ENCODE measurements at regions not wholly inside any gene's neighbourhood (a gene's known extent, or its start where the extent isn't known, plus 50 kb on each side); places are given as distances from the start of the nearest gene placed in this dataset.

- no peak for TF ChIP-seq CTCF (conservative IDR thresholded peaks at IDR 0.05 in 1 of 2, IDR thresholded peaks at IDR 0.05 in 1 of 2; ENCODE audit: low read depth in 1 of 2, low read length in 2 of 2)
- no peak for TF ChIP-seq EZH2 (IDR thresholded peaks at IDR 0.05; ENCODE audit: low read length, missing control alignments)
- Histone ChIP-seq H3K9ac (ENCODE audit: insufficient read depth, low read length) (no peak overlapping the region), H3K79me2 (ENCODE audit: control insufficient read depth, insufficient read depth, low read length) (no peaks in the 10 kb centered on the region), H2AFZ (ENCODE audit: low read length) (no peak overlapping the region), H3K4me3 (replicated peaks in 1 of 4; ENCODE audit: control extremely low read depth in 1 of 4, insufficient read depth in 1 of 4, low read depth in 3 of 4, low read length in 4 of 4) (no peak overlapping the region), H3K27me3 (ENCODE audit: control insufficient read depth, insufficient read depth, low read length) (no peaks in the 10 kb centered on the region), H3K4me2 (ENCODE audit: extremely low read depth, insufficient read depth, low read length) (no peak overlapping the region), H3K36me3 (ENCODE audit: control insufficient read depth, insufficient read depth, low read length) (no peaks in the 10 kb centered on the region), H3K27ac (ENCODE audit: insufficient read depth, low read length) (no peak overlapping the region), H3K9me3 (ENCODE audit: control insufficient read depth, insufficient read depth, low read depth, low read length) (no peaks in the 10 kb centered on the region), H3K4me1 (ENCODE audit: control insufficient read depth, extremely low read depth, insufficient read depth, low read length) (no peaks in the 10 kb centered on the region), H4K20me1 (ENCODE audit: control insufficient read depth, extremely low read depth, insufficient read depth, low read length) (no peaks in the 10 kb centered on the region)
- no peak for DNase-seq (ENCODE audit: low read depth in 2 of 2)
Measured at GRCh38 chr2:216808805-216809425, 50.9 kb downstream of the TNP1 start.

GRCh38 chr2:216807857-216808272 is 52.0 kb downstream of the TNP1 start:
- Histone ChIP-seq H4K20me1 (ENCODE audit: control insufficient read depth, extremely low read depth, insufficient read depth, low read length) (no peaks in the 10 kb centered on the region), H2AFZ (ENCODE audit: low read length) (no peak overlapping the region), H3K4me3 (replicated peaks in 1 of 4; ENCODE audit: control extremely low read depth in 1 of 4, insufficient read depth in 1 of 4, low read depth in 3 of 4, low read length in 4 of 4) (no peak overlapping the region), H3K4me2 (ENCODE audit: extremely low read depth, insufficient read depth, low read length) (no peak overlapping the region), H3K27me3 (ENCODE audit: control insufficient read depth, insufficient read depth, low read length) (no peaks in the 10 kb centered on the region), H3K27ac (ENCODE audit: insufficient read depth, low read length) (no peak overlapping the region), H3K4me1 (ENCODE audit: control insufficient read depth, extremely low read depth, insufficient read depth, low read length) (no peaks in the 10 kb centered on the region), H3K9me3 (ENCODE audit: control insufficient read depth, insufficient read depth, low read depth, low read length) (no peaks in the 10 kb centered on the region), H3K36me3 (ENCODE audit: control insufficient read depth, insufficient read depth, low read length) (no peaks in the 10 kb centered on the region), H3K79me2 (ENCODE audit: control insufficient read depth, insufficient read depth, low read length) (no peaks in the 10 kb centered on the region), H3K9ac (ENCODE audit: insufficient read depth, low read length) (no peak overlapping the region)
- DNase-seq (ENCODE audit: low read depth in 2 of 2) = peak in 1 of 2 donors; percentile 82
- no peak for TF ChIP-seq CTCF (conservative IDR thresholded peaks at IDR 0.05 in 1 of 2, IDR thresholded peaks at IDR 0.05 in 1 of 2; ENCODE audit: low read depth in 1 of 2, low read length in 2 of 2)
- no peak for TF ChIP-seq EZH2 (IDR thresholded peaks at IDR 0.05; ENCODE audit: low read length, missing control alignments)

- Histone ChIP-seq H3K27me3 (ENCODE audit: control insufficient read depth, insufficient read depth, low read length) (no peaks in the 10 kb centered on the region), H3K9me3 (ENCODE audit: control insufficient read depth, insufficient read depth, low read depth, low read length) (no peaks in the 10 kb centered on the region), H3K27ac (ENCODE audit: insufficient read depth, low read length) (no peak overlapping the region), H3K79me2 (ENCODE audit: control insufficient read depth, insufficient read depth, low read length) (no peaks in the 10 kb centered on the region), H3K4me1 (ENCODE audit: control insufficient read depth, extremely low read depth, insufficient read depth, low read length) (no peaks in the 10 kb centered on the region), H3K36me3 (ENCODE audit: control insufficient read depth, insufficient read depth, low read length) (no peaks in the 10 kb centered on the region), H3K4me2 (ENCODE audit: extremely low read depth, insufficient read depth, low read length) (no peak overlapping the region), H4K20me1 (ENCODE audit: control insufficient read depth, extremely low read depth, insufficient read depth, low read length) (no peaks in the 10 kb centered on the region), H3K4me3 (replicated peaks in 1 of 4; ENCODE audit: control extremely low read depth in 1 of 4, insufficient read depth in 1 of 4, low read depth in 3 of 4, low read length in 4 of 4) (no peak overlapping the region), H3K9ac (ENCODE audit: insufficient read depth, low read length) (no peak overlapping the region), H2AFZ (ENCODE audit: low read length) (no peak overlapping the region)
- peak in 1 of 2 donors; percentile 46 for DNase-seq (ENCODE audit: low read depth in 2 of 2)
- TF ChIP-seq CTCF (conservative IDR thresholded peaks at IDR 0.05 in 1 of 2, IDR thresholded peaks at IDR 0.05 in 1 of 2; ENCODE audit: low read depth in 1 of 2, low read length in 2 of 2) = no peak
- TF ChIP-seq EZH2 (IDR thresholded peaks at IDR 0.05; ENCODE audit: low read length, missing control alignments) = no peak
Measured at GRCh38 chr2:216804357-216805350, 55.2 kb downstream of the TNP1 start.

All from fibroblast of lung (primary cell).